TTC549 (cell line): ENCODE measurements at regions not wholly inside any gene's neighbourhood (a gene's known extent, or its start where the extent isn't known, plus 50 kb on each side); places are given as distances from the start of the nearest gene placed in this dataset.

Experiments used
- FAIRE-seq: peaks from 2 replicates; lab custom pipeline; 2012; peaks lifted over from hg19 to GRCh38; lab: Jason Lieb, UNC

GRCh38 chr6:154885214-154885613, 109.9 kb upstream of the TIAM2 start:
- FAIRE-seq, result no peak

- no peak for FAIRE-seq
Observed at GRCh38 chr6:154886016-154886415, 109.1 kb upstream of the TIAM2 start.

GRCh38 chr6:154886471-154886870, 108.6 kb upstream of the TIAM2 start:
- no peak for FAIRE-seq

GRCh38 chr6:154887051-154887450, 108.1 kb upstream of the TIAM2 start:
- no peak for FAIRE-seq

- no peak for FAIRE-seq
Observed at GRCh38 chr6:154888421-154889295, 106.5 kb upstream of the TIAM2 start.

GRCh38 chr6:154890874-154891273, 104.2 kb upstream of the TIAM2 start:
- FAIRE-seq, result no peak

GRCh38 chr6:154891901-154892300, 103.2 kb upstream of the TIAM2 start:
- no peak for FAIRE-seq

GRCh38 chr6:154893917-154894316, 101.2 kb upstream of the TIAM2 start:
- FAIRE-seq, result no peak

GRCh38 chr6:154894902-154895301, 100.2 kb upstream of the TIAM2 start:
- FAIRE-seq, result no peak

- no peak for FAIRE-seq
Observed at GRCh38 chr6:154895841-154896240, 99.3 kb upstream of the TIAM2 start.

GRCh38 chr6:154898821-154899220, 96.3 kb upstream of the TIAM2 start:
- no peak for FAIRE-seq

- FAIRE-seq, result no peak
Observed at GRCh38 chr6:154899824-154900463, 95.2 kb upstream of the TIAM2 start.

GRCh38 chr6:154901876-154902552, 93.1 kb upstream of the TIAM2 start:
- FAIRE-seq, result no peak

GRCh38 chr6:154907291-154907690, 87.8 kb upstream of the TIAM2 start:
- no peak for FAIRE-seq

- FAIRE-seq, result no peak
Observed at GRCh38 chr6:154908723-154909122, 86.4 kb upstream of the TIAM2 start.

- FAIRE-seq, result no peak
Observed at GRCh38 chr6:154909311-154909710, 85.8 kb upstream of the TIAM2 start.

GRCh38 chr6:154909821-154910220, 85.3 kb upstream of the TIAM2 start:
- no peak for FAIRE-seq

- no peak for FAIRE-seq
Observed at GRCh38 chr6:154914288-154914687, 80.8 kb upstream of the TIAM2 start.

GRCh38 chr6:154916857-154917256, 78.3 kb upstream of the TIAM2 start:
- FAIRE-seq, result no peak

GRCh38 chr6:154917941-154918340, 77.2 kb upstream of the TIAM2 start:
- FAIRE-seq, result no peak

- FAIRE-seq, result no peak
Observed at GRCh38 chr6:154919806-154920205, 75.3 kb upstream of the TIAM2 start.

- FAIRE-seq, result no peak
Observed at GRCh38 chr6:154920495-154921200, 74.5 kb upstream of the TIAM2 start.

- FAIRE-seq, result no peak
Observed at GRCh38 chr6:154921482-154921881, 73.6 kb upstream of the TIAM2 start.
